DOHH2 (cell line): ENCODE measurements at regions not wholly inside any gene's neighbourhood (a gene's known extent, or its start where the extent isn't known, plus 50 kb on each side); places are given as distances from the start of the nearest gene placed in this dataset.

ENCODE experiments used
- H3F3A ChIP-seq: fragments of 200-600 bp; sonication (generic), shearing (Covaris generic); 2 replicates; pipeline ENCODE4 v1.6.0; 2016; ENCODE audit warnings: antibody characterized with exemption, mild to moderate bottlenecking; ENCODE audit not compliant: control insufficient read depth, insufficient read depth
- H3K27ac ChIP-seq: fragments of 200-600 bp; sonication (generic); 2 replicates; pipeline ENCODE4 v1.5.1; 2014; ENCODE audit warnings: low read depth, mild to moderate bottlenecking, low read length, moderate library complexity
- H3K27me3 ChIP-seq: fragments of 200-600 bp; sonication (generic); 2 replicates; pipeline ENCODE4 v1.6.1; 2014; ENCODE audit warnings: mild to moderate bottlenecking, low read length, mixed read lengths; ENCODE audit not compliant: control insufficient read depth
- H3K36me3 ChIP-seq: fragments of 200-600 bp; sonication (generic); 2 replicates; pipeline ENCODE4 v1.6.1; 2014; ENCODE audit warnings: mild to moderate bottlenecking, low read length, moderate library complexity, mixed read lengths; ENCODE audit not compliant: control insufficient read depth
- H3K4me1 ChIP-seq: fragments of 200-600 bp; sonication (generic); 2 replicates; pipeline ENCODE4 v1.6.1; 2014; ENCODE audit warnings: mild to moderate bottlenecking, low read length, mixed read lengths; ENCODE audit not compliant: control insufficient read depth
- H3K4me2 ChIP-seq: fragments of 200-600 bp; sonication (generic); 2 replicates; pipeline ENCODE4 v1.6.0; 2014; ENCODE audit warnings: mild to moderate bottlenecking, low read length, moderate library complexity
- H3K4me3 ChIP-seq: fragments of 200-600 bp; sonication (generic); 2 replicates; pipeline ENCODE4 v1.5.1; 2014; ENCODE audit warnings: mild to moderate bottlenecking, low read length, mixed read lengths
- H3K79me2 ChIP-seq: fragments of 200-600 bp; sonication (generic); 2 replicates; pipeline ENCODE4 v1.6.1; 2014; ENCODE audit warnings: mild to moderate bottlenecking, low read length, mixed read lengths; ENCODE audit not compliant: control insufficient read depth
- H3K9me2 ChIP-seq: fragments of 200-600 bp; sonication (generic); replicated peaks from 2 replicates; pipeline ENCODE4 v1.6.1; 2014; ENCODE audit warnings: mild to moderate bottlenecking, low read length, mixed read lengths; ENCODE audit not compliant: control insufficient read depth
- H3K9me3 ChIP-seq: fragments of 200-600 bp; sonication (generic); 2 replicates; pipeline ENCODE4 v1.6.1; 2014; ENCODE audit warnings: antibody characterized with exemption, low read length, mixed read lengths; ENCODE audit not compliant: control insufficient read depth, insufficient read depth
- H4K20me1 ChIP-seq: fragments of 200-600 bp; sonication (generic); 2 replicates; pipeline ENCODE4 v1.6.0; 2014; ENCODE audit warnings: low read depth, mild to moderate bottlenecking, antibody characterized with exemption, low read length, moderate library complexity; ENCODE audit not compliant: control insufficient read depth, insufficient read depth
- EZH2phosphoT487 ChIP-seq: fragments of 200-600 bp; sonication (generic); IDR thresholded peaks from 2 replicates; pipeline ENCODE4 v1.6.1; 2017; ENCODE audit warnings: borderline replicate concordance, mild to moderate bottlenecking, antibody characterized with exemption, low read length, moderate library complexity, mixed read lengths
- TF ChIP-seq, protein P1 (sequence below): fragments of 200-600 bp; sonication (generic); IDR thresholded peaks from one replicate; pipeline ENCODE4 v1.5.1; 2014; ENCODE audit warnings: antibody characterized with exemption, mild to moderate bottlenecking, low read depth, low read length; ENCODE audit not compliant: poor library complexity, severe bottlenecking

DNA sequence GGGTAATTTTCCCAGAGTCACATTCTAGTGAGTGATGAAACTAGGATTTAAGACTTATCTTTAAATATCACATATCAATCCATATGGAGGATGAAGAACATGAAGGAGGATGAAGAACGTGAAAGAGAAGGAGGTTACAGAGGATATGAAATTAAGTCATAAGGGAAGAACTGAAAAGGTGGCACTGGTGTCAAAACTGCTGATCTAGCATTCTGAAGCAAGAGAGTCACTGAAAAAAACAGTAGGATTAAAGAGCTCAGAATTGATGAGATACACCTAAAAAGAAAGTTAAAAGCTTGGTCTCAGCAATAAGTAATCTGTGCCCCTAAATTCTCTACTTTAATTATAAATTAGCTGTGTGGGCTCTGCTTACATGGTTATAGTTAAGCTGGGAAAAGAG lies 156.5 kb downstream of the KCTD12 start:
- H3K27me3 ChIP-seq = no peaks in the 10 kb centered on the region
- H4K20me1 ChIP-seq = no peaks in the 10 kb centered on the region
- H3K9me3 ChIP-seq = no peaks in the 10 kb centered on the region
- no peaks in the 10 kb centered on the region for H3K9me2 ChIP-seq
- no peak for TF ChIP-seq EZH2phosphoT487
- TF ChIP-seq, protein P1, sequence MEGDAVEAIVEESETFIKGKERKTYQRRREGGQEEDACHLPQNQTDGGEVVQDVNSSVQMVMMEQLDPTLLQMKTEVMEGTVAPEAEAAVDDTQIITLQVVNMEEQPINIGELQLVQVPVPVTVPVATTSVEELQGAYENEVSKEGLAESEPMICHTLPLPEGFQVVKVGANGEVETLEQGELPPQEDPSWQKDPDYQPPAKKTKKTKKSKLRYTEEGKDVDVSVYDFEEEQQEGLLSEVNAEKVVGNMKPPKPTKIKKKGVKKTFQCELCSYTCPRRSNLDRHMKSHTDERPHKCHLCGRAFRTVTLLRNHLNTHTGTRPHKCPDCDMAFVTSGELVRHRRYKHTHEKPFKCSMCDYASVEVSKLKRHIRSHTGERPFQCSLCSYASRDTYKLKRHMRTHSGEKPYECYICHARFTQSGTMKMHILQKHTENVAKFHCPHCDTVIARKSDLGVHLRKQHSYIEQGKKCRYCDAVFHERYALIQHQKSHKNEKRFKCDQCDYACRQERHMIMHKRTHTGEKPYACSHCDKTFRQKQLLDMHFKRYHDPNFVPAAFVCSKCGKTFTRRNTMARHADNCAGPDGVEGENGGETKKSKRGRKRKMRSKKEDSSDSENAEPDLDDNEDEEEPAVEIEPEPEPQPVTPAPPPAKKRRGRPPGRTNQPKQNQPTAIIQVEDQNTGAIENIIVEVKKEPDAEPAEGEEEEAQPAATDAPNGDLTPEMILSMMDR = no peak
- H3K36me3 ChIP-seq = no peaks in the 10 kb centered on the region
- H3K4me2 ChIP-seq = no peak overlapping the region
- H3F3A ChIP-seq = no peaks in the 10 kb centered on the region
- no peaks in the 10 kb centered on the region for H3K79me2 ChIP-seq
- H3K4me1 ChIP-seq = no peaks in the 10 kb centered on the region
- H3K4me3 ChIP-seq = no peak overlapping the region
- H3K27ac ChIP-seq = no peak overlapping the region

DNA sequence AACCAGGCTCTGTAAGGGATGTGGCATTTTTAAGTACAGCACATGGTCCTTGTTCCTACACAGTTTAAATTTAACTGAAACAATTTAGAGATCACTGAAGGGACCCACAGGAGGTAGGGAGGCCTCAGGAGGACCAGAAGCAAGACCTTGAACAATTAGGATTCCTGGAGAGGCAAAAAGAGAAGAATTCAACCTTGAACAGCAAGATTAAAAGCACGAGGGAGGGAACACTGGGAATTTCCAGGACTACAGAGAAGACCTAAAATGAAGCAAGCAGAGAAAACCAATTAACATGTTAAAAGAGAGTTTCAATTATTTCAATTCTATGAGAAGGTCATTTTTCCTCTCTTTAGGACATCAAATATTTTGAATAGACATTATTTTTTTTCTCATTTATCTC lies 160.3 kb downstream of the KCTD12 start:
- H3K4me1 ChIP-seq = no peaks in the 10 kb centered on the region
- H3K4me3 ChIP-seq = no peak overlapping the region
- TF ChIP-seq, protein P1 = no peak
- no peak for TF ChIP-seq EZH2phosphoT487

DNA sequence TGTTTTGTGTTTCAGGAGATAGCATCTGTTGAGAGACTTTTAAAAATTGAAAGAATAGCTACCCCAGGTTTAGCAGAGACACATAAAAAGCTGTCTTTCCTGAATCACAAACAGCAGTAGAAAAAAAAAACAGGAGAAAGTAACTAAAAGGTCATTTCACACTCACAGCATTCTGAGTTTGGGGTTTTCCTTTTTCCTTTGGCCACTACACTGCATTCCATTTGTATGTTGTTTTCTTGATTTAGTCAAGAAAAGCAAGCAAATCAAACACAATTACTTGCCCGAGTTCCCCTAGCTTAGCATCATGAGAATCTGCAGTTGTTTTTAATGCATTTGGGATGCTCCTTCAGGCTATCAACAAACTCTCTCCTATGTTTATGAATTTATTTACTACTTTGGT lies 161.0 kb downstream of the KCTD12 start:
- Histone ChIP-seq H3K79me2 (no peaks in the 10 kb centered on the region), H3F3A (no peaks in the 10 kb centered on the region), H4K20me1 (no peaks in the 10 kb centered on the region), H3K27me3 (no peaks in the 10 kb centered on the region), H3K4me1 (no peaks in the 10 kb centered on the region), H3K9me2 (no peaks in the 10 kb centered on the region), H3K36me3 (no peaks in the 10 kb centered on the region), H3K4me3 (no peak overlapping the region), H3K4me2 (no peak overlapping the region), H3K27ac (no peak overlapping the region), H3K9me3 (no peaks in the 10 kb centered on the region)
- TF ChIP-seq, protein P1 = no peak
- no peak for TF ChIP-seq EZH2phosphoT487

More for the DNA sequence above, 160.3 kb downstream of the KCTD12 start:
- H3K9me2 ChIP-seq = no peaks in the 10 kb centered on the region
- no peaks in the 10 kb centered on the region for H4K20me1 ChIP-seq
- no peaks in the 10 kb centered on the region for H3F3A ChIP-seq
- H3K9me3 ChIP-seq = no peaks in the 10 kb centered on the region
- no peak overlapping the region for H3K4me2 ChIP-seq
- no peaks in the 10 kb centered on the region for H3K27me3 ChIP-seq
- H3K27ac ChIP-seq = no peak overlapping the region
- H3K79me2 ChIP-seq = no peaks in the 10 kb centered on the region
- no peaks in the 10 kb centered on the region for H3K36me3 ChIP-seq

DNA sequence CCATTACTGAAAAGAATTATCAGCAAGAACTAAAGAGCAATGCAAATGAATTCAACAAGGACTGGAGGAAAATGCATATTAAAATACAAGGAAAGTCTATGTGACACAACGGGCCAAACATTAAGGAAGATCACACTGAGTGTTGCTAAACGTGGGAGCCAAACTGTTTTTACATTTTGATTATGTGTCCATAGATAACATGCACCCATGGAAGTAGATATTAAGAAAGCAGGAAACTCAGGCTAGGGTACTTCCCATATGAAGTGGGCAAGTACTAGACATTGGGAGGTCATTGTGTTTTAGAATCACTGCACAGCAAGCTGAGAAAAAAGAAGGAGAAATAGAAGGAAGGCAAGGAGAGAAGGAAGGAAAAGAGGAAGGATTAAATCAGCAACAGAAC lies 161.8 kb downstream of the KCTD12 start:
- no peak overlapping the region for H3K4me3 ChIP-seq
- no peak overlapping the region for H3K27ac ChIP-seq
- no peaks in the 10 kb centered on the region for H3K4me1 ChIP-seq
- H3K27me3 ChIP-seq = no peaks in the 10 kb centered on the region
- H3K79me2 ChIP-seq = no peaks in the 10 kb centered on the region
- no peaks in the 10 kb centered on the region for H3K9me2 ChIP-seq
- no peaks in the 10 kb centered on the region for H4K20me1 ChIP-seq
- no peaks in the 10 kb centered on the region for H3K36me3 ChIP-seq
- H3F3A ChIP-seq = no peaks in the 10 kb centered on the region
- TF ChIP-seq EZH2phosphoT487 = no peak
- TF ChIP-seq, protein P1 = no peak
- H3K4me2 ChIP-seq = no peak overlapping the region
- H3K9me3 ChIP-seq = no peaks in the 10 kb centered on the region
